Omental fat pad (tissue), 3 donors: ENCODE measurements at regions not wholly inside any gene's neighbourhood (a gene's known extent, or its start where the extent isn't known, plus 50 kb on each side); places are given as distances from the start of the nearest gene placed in this dataset.

Experiments
- ATAC-seq: fragments of 150-250 bp; one replicate; pipeline ENCODE4 v1.9.1; 2016; ENCODE audit warnings: mild to moderate bottlenecking, moderate library complexity; ENCODE audit not compliant: low FRiP score
- DNase-seq: peaks from one replicate; pipeline ENCODE4 v3.0.0-alpha.2; 2019; ENCODE audit warnings: low spot score
- TF ChIP-seq, protein P1 (sequence below), 3 donors: fragments of 450-650 bp; IDR thresholded peaks; one replicate each; pipeline ENCODE4 v1.5.1; 2016 to 2017; ENCODE audit warnings: antibody characterized with exemption in 3 of 3, mild to moderate bottlenecking in 3 of 3, moderate library complexity in 2 of 3

- ATAC-seq = no peak
- TF ChIP-seq, protein P1, sequence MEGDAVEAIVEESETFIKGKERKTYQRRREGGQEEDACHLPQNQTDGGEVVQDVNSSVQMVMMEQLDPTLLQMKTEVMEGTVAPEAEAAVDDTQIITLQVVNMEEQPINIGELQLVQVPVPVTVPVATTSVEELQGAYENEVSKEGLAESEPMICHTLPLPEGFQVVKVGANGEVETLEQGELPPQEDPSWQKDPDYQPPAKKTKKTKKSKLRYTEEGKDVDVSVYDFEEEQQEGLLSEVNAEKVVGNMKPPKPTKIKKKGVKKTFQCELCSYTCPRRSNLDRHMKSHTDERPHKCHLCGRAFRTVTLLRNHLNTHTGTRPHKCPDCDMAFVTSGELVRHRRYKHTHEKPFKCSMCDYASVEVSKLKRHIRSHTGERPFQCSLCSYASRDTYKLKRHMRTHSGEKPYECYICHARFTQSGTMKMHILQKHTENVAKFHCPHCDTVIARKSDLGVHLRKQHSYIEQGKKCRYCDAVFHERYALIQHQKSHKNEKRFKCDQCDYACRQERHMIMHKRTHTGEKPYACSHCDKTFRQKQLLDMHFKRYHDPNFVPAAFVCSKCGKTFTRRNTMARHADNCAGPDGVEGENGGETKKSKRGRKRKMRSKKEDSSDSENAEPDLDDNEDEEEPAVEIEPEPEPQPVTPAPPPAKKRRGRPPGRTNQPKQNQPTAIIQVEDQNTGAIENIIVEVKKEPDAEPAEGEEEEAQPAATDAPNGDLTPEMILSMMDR (IDR thresholded peaks at IDR 0.05) = no peak
- DNase-seq = no peak
Measured at GRCh38 chr5:107275333-107275732, 395.4 kb downstream of the EFNA5 start.

DNA sequence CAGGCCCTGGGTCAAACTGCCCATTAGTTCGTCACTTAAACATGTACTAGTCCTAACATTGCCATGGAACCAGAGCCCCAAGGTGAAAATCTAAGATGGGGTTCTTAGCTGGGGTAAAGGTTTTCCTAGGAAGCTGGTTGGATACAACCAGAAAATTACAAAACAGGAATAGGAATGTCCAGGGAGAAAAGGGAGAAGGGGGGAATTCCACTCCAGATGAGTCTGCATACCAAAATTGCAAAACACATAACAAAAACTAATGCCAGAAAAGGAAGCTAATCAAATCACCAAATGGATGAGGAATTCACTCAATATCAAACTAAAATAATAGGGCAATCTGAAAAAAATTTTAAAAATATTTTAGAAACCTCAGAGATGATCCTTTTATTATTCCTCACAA is 396.2 kb downstream of the EFNA5 start:
- no peak for DNase-seq
- TF ChIP-seq, protein P1 (IDR thresholded peaks at IDR 0.05) = no peak
- no peak for ATAC-seq

- no peak for ATAC-seq
- no peak for DNase-seq
- TF ChIP-seq, protein P1 (IDR thresholded peaks at IDR 0.05) = no peak
Measured at GRCh38 chr5:107272954-107273353, 397.8 kb downstream of the EFNA5 start.

- no peak for DNase-seq
- ATAC-seq = no peak
Measured at GRCh38 chr5:107272509-107272908, 398.2 kb downstream of the EFNA5 start.

GRCh38 chr5:107271682-107272350 is 398.9 kb downstream of the EFNA5 start:
- ATAC-seq (no peak), DNase-seq (no peak)
- TF ChIP-seq, protein P1 (IDR thresholded peaks at IDR 0.05) = no peak

More at GRCh38 chr5:107272509-107272908, 398.2 kb downstream of the EFNA5 start:
- TF ChIP-seq, protein P1 (IDR thresholded peaks at IDR 0.05) = no peak

DNA sequence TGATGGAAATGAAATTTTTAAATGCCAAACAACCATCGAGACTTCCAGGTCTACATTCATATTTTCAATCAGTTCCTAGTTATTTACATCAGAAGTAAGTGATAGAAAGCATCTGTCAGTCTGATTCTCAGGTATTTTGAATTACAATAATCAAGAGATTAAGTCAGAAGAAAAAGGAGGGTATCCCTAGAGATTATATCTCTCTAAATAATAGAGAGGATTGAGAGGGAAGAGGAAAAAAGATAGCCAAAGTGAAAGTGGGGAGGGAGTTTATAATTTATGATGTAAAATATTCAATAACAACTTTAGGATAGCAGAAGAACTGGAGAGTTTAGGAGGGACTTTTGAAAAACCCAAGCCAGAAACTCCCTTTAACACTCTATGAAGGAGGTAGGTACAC is 400.2 kb downstream of the EFNA5 start:
- DNase-seq = no peak
- ATAC-seq = no peak
- TF ChIP-seq, protein P1 (IDR thresholded peaks at IDR 0.05) = no peak

DNA sequence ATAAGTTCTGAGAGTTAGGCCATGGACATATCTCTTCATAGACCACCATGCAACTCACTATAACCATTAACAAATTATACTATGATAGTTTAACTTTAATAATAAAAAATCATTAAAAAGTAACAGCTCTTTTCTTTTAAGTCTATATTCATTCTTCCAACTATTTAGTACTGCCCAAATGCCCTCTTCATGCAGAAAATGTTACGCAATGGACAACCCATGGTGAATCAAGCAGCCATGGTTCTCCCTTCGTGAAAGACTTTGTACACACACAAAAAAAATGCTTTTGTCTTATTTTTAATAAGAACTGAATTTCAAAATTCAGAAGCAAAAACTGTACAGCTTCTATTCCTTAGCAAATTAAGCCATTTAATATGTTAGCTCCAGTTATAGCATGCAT is 401.1 kb downstream of the EFNA5 start:
- TF ChIP-seq, protein P1 (IDR thresholded peaks at IDR 0.05) = no peak
- DNase-seq (no peak), ATAC-seq (no peak)
